Keratinocyte (primary cell): ENCODE measurements at regions not wholly inside any gene's neighbourhood (a gene's known extent, or its start where the extent isn't known, plus 50 kb on each side); places are given as distances from the start of the nearest gene placed in this dataset.

Experiments
- CTCF ChIP-seq, 3 experiments: IDR thresholded peaks in 1 of 3; conservative IDR thresholded peaks in 1 of 3; optimal IDR thresholded peaks in 1 of 3; 2 replicates in 2 of 3; 3 replicates in 1 of 3; pipeline versions ENCODE3 to v1.5.1; 2011; ENCODE audit warnings: low read length in 3 of 3, mild to moderate bottlenecking in 3 of 3, moderate library complexity in 2 of 3, control low read depth in 1 of 3, inconsistent platforms in 1 of 3; ENCODE audit not compliant: insufficient read depth in 2 of 3; ENCODE audit errors: extremely low read depth in 1 of 3
- EZH2 ChIP-seq: IDR thresholded peaks from one replicate; pipeline ENCODE4 v1.6.1; 2012; ENCODE audit warnings: inconsistent platforms, mild to moderate bottlenecking, low read length, moderate library complexity

- TF ChIP-seq CTCF (optimal IDR thresholded peaks at IDR 0.05 in 1 of 3, IDR thresholded peaks at IDR 0.05 in 1 of 3, conservative IDR thresholded peaks at IDR 0.05 in 1 of 3; ENCODE audit: extremely low read depth in 1 of 3, insufficient read depth in 2 of 3, low read length in 3 of 3) (no peak), EZH2 (no peak)
These were observed 532.4 kb downstream of the INHBA start for GRCh38 chr7:41170466-41170865.
